Activated CD4-positive, alpha-beta T cell treated with anti-CD3 and anti-CD28 coated beads for 36 hours (primary cell): ENCODE measurements at regions not wholly inside any gene's neighbourhood (a gene's known extent, or its start where the extent isn't known, plus 50 kb on each side); places are given as distances from the start of the nearest gene placed in this dataset.
"Not testable (repeated sequence)": the region's sequence is repeated elsewhere in the genome, so short reads cannot be mapped to it uniquely, and the experiment has no call there.

ENCODE experiments used
- ATAC-seq: fragments of 200-7000 bp; cut with Tn5 transposase; one replicate; pipeline ENCODE4 v1.10.0; 2021; ENCODE audit warnings: mild to moderate bottlenecking, moderate library complexity
- CTCF ChIA-PET: fragments of 350-600 bp; sonication (Branson Sonifier 250); formaldehyde crosslinking; loops from one replicate; lab custom pipeline; 2021; ENCODE audit warnings: antibody characterized with exemption; lab: Charles Lee
- POLR2A ChIA-PET: fragments of 350-600 bp; sonication (Branson Sonifier 250); formaldehyde crosslinking; loops from one replicate; lab custom pipeline; 2021; ENCODE audit warnings: antibody characterized with exemption, inconsistent platforms; lab: Charles Lee
- DNase-seq: peaks from one replicate; pipeline ENCODE4 v3.0.0-alpha.2; 2020
- H3K27ac Mint-ChIP-seq: one replicate; pipeline ENCODE4 v1.8.0; 2021; ENCODE audit warnings: mixed read lengths
- H3K27me3 Mint-ChIP-seq: one replicate; pipeline ENCODE4 v1.8.0; 2021; ENCODE audit warnings: mixed read lengths
- H3K36me3 Mint-ChIP-seq: one replicate; pipeline ENCODE4 v1.8.0; 2021; ENCODE audit warnings: low read depth, mixed read lengths
- H3K4me1 Mint-ChIP-seq: one replicate; pipeline ENCODE4 v1.8.0; 2021; ENCODE audit warnings: mixed read lengths
- H3K4me3 Mint-ChIP-seq: one replicate; pipeline ENCODE4 v1.8.0; 2021; ENCODE audit warnings: mild to moderate bottlenecking, moderate library complexity, mixed read lengths
- H3K9me3 Mint-ChIP-seq: one replicate; pipeline ENCODE4 v1.8.0; 2021; ENCODE audit warnings: low read depth, mixed read lengths
- intact Hi-C, 2 experiments: fragments of 100-400 bp; cut with DNase I in 1 of 2; cut with micrococcal nuclease in 1 of 2; formaldehyde crosslinking; loops; one replicate each; pipeline versions ENCODE4 v1.14.2 to v1.15.1; 2022 to 2024; cut with DNase I, micrococcal nuclease

GRCh38 chr11:22920939-22921565 is 60.8 kb upstream of the CCDC179 start:
- no peak overlapping the region for H3K27ac Mint-ChIP-seq
- H3K4me3 Mint-ChIP-seq: no peak overlapping the region
- peak; percentile 22 for DNase-seq
- POLR2A ChIA-PET: no interaction called here
- intact Hi-C loops: no loop called here
- H3K36me3 Mint-ChIP-seq: no peaks in the 10 kb centered on the region
- H3K27me3 Mint-ChIP-seq: no peaks in the 10 kb centered on the region
- peak; percentile 58 for ATAC-seq
- CTCF ChIA-PET: interaction anchor here (0.7 kb wide), 2 partner anchors 72 to 613 kb away, joined by 3 read pairs; no protein-coding TSS in a partner anchor
- no peaks in the 10 kb centered on the region for H3K4me1 Mint-ChIP-seq
- H3K9me3 Mint-ChIP-seq: no peaks in the 10 kb centered on the region

DNA sequence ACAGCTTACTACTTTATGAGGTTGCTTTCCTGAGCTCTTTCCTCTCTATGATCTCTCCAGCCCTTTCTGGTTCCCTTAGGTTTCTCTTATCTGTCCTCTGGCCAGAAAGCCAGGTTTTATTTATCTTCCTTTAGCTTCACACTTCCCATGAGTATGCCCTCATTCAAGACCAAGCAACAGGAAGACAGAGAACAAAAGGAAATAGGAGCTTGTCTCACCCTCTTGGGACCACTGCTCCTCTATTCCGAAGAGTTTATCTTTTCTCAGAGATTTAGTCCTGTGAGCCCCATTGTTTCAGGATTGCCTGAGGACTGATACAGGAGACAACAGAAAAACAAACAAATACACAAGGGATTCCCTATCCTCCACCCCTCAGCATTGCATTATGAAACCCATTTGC is 62.4 kb upstream of the CCDC179 start:
- ATAC-seq (no peak), DNase-seq (no peak)
- intact Hi-C loops: no loop called here
- Mint-ChIP-seq H3K27me3 (no peaks in the 10 kb centered on the region), H3K36me3 (no peaks in the 10 kb centered on the region), H3K27ac (no peak overlapping the region), H3K4me1 (no peaks in the 10 kb centered on the region), H3K4me3 (no peak overlapping the region), H3K9me3 (no peaks in the 10 kb centered on the region)
- ChIA-PET CTCF (no interaction called here), POLR2A (no interaction called here)

GRCh38 chr11:22923561-22923960 is 63.3 kb upstream of the CCDC179 start:
- ChIA-PET CTCF (no interaction called here), POLR2A (no interaction called here)
- H3K27ac Mint-ChIP-seq: no peak overlapping the region
- H3K9me3 Mint-ChIP-seq: no peaks in the 10 kb centered on the region
- intact Hi-C loops: no loop called here
- no peaks in the 10 kb centered on the region for H3K27me3 Mint-ChIP-seq
- H3K4me3 Mint-ChIP-seq: no peak overlapping the region
- ATAC-seq (no peak), DNase-seq (no peak)
- no peaks in the 10 kb centered on the region for H3K36me3 Mint-ChIP-seq
- no peaks in the 10 kb centered on the region for H3K4me1 Mint-ChIP-seq

GRCh38 chr11:22926341-22926740 is 66.1 kb upstream of the CCDC179 start:
- H3K4me3 Mint-ChIP-seq: no peak overlapping the region
- no peaks in the 10 kb centered on the region for H3K27me3 Mint-ChIP-seq
- CTCF ChIA-PET: no interaction called here
- ATAC-seq (no peak), DNase-seq (no peak)
- POLR2A ChIA-PET: no interaction called here
- H3K4me1 Mint-ChIP-seq: no peaks in the 10 kb centered on the region
- H3K9me3 Mint-ChIP-seq: no peaks in the 10 kb centered on the region
- H3K27ac Mint-ChIP-seq: no peak overlapping the region
- intact Hi-C loops: no loop called here
- H3K36me3 Mint-ChIP-seq: no peaks in the 10 kb centered on the region

GRCh38 chr11:22927793-22928192 is 67.5 kb upstream of the CCDC179 start:
- ATAC-seq: no peak

GRCh38 chr11:22928207-22928917 is 68.1 kb upstream of the CCDC179 start:
- intact Hi-C loops: no loop called here
- Mint-ChIP-seq H3K27ac (no peak overlapping the region), H3K4me3 (no peak overlapping the region), H3K36me3 (no peaks in the 10 kb centered on the region), H3K27me3 (no peaks in the 10 kb centered on the region), H3K9me3 (no peaks in the 10 kb centered on the region), H3K4me1 (no peaks in the 10 kb centered on the region)
- DNase-seq (no peak), ATAC-seq (no peak)
- ChIA-PET POLR2A (no interaction called here), CTCF (interaction anchor here (0.5 to 1.0 kb wide), 2 partner anchors 52 to 191 kb away, joined by 3 to 5 read pairs; no protein-coding TSS in a partner anchor)

More at GRCh38 chr11:22927793-22928192, 67.5 kb upstream of the CCDC179 start:
- Mint-ChIP-seq H3K4me3 (no peak overlapping the region), H3K4me1 (no peaks in the 10 kb centered on the region), H3K27ac (no peak overlapping the region), H3K36me3 (no peaks in the 10 kb centered on the region), H3K27me3 (no peaks in the 10 kb centered on the region), H3K9me3 (no peaks in the 10 kb centered on the region)
- intact Hi-C loops: no loop called here
- DNase-seq: no peak
- POLR2A ChIA-PET: no interaction called here
- CTCF ChIA-PET: no interaction called here

- Mint-ChIP-seq H3K4me1 (no peaks in the 10 kb centered on the region), H3K9me3 (no peaks in the 10 kb centered on the region), H3K27me3 (no peaks in the 10 kb centered on the region), H3K36me3 (no peaks in the 10 kb centered on the region), H3K27ac (no peak overlapping the region), H3K4me3 (no peak overlapping the region)
- intact Hi-C loops: no loop called here
- ChIA-PET POLR2A (interaction anchor here (0.6 kb wide), 1 partner anchor 78 kb away, joined by 3 read pairs; no protein-coding TSS in a partner anchor), CTCF (interaction anchor here (1.5 kb wide), 1 partner anchor 55 kb away, joined by 5 read pairs; no protein-coding TSS in a partner anchor)
- DNase-seq (peak; percentile 7), ATAC-seq (peak; percentile 44)
These were observed 70.7 kb upstream of the CCDC179 start for GRCh38 chr11:22930816-22931594.

DNA sequence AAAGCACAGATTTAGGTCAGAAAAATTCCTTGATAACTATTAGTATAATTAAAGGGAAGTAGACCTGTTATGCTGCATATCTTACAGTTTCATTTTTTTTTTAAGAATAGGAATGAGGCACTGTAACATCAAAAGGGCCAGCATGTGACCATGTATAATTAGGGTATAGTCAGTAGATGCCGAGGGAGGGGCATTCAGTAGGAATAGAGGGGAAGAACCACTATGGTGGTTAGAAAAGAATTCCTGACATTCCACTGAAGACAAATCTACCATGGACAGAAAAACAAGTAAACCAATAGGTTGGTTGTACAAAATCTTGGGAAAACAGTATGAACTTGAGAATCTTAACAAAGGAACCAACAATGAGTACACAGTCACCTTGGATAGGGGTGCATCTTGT is 78.4 kb upstream of the CCDC179 start:
- intact Hi-C loops: no loop called here
- Mint-ChIP-seq H3K36me3 (no peaks in the 10 kb centered on the region), H3K27me3 (no peaks in the 10 kb centered on the region), H3K27ac (no peak overlapping the region), H3K4me1 (no peaks in the 10 kb centered on the region), H3K4me3 (no peak overlapping the region), H3K9me3 (no peaks in the 10 kb centered on the region)
- DNase-seq (no peak), ATAC-seq (no peak)
- CTCF ChIA-PET: no interaction called here
- POLR2A ChIA-PET: no interaction called here

DNA sequence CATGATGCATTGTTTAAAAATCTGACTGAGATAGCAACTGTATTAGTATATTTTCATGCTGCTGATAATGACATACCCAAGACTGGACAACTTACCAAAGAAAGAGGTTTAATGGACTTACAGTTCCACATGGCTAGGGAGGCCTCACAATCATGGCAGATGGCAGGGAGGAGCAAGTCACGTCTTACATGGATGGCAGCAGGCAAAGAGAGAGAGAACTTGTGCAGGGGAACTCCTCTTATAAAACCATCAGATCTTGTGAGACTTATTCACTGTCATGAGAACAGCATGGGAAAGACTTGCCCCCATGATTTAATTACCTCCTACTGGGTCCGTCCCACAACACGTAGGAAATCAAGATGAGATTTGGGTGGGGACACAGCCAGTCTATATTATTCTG is 81.3 kb upstream of the CCDC179 start:
- H3K27me3 Mint-ChIP-seq, H3K4me1 Mint-ChIP-seq, H3K27ac Mint-ChIP-seq, H3K36me3 Mint-ChIP-seq, ATAC-seq, intact Hi-C loops, H3K9me3 Mint-ChIP-seq, H3K4me3 Mint-ChIP-seq, DNase-seq, CTCF ChIA-PET, POLR2A ChIA-PET: not testable (repeated sequence)

- Mint-ChIP-seq H3K36me3 (no peaks in the 10 kb centered on the region), H3K27ac (no peak overlapping the region), H3K4me3 (no peak overlapping the region), H3K4me1 (no peaks in the 10 kb centered on the region), H3K9me3 (peaks cover 6% of the 10 kb centered on the region), H3K27me3 (no peaks in the 10 kb centered on the region)
- POLR2A ChIA-PET: no interaction called here
- intact Hi-C loops: no loop called here
- no peak for DNase-seq
- ATAC-seq: no peak
- CTCF ChIA-PET: interaction anchor here (1.2 to 1.3 kb wide), 2 partner anchors 32 to 670 kb away, joined by 3 to 4 read pairs; no protein-coding TSS in a partner anchor
These were observed 97.5 kb upstream of the CCDC179 start for GRCh38 chr11:22957786-22958185.

DNA sequence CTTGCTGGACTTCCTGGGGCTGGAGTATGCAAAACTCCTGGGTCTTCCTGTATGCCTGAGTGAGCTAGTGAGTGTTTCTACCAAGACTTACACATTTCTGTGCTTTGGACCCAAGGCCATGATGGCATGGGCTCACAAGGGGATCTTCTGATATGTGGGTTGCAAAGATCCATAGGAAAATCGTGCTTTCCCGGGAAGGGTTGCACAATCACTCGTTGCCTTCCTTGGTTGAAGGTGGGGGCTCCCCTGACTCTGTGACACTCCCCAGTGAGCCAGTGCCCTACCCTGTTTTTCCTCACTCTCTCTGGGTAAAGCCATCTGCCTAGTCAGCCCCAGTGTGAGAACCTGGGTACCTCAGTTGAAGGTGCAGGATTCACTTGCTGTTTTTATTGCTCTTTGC is 114.0 kb upstream of the CCDC179 start:
- no peaks in the 10 kb centered on the region for H3K36me3 Mint-ChIP-seq
- peaks cover 17% of the 10 kb centered on the region for H3K9me3 Mint-ChIP-seq
- POLR2A ChIA-PET: no interaction called here
- DNase-seq (no peak), ATAC-seq (no peak)
- no peak overlapping the region for H3K27ac Mint-ChIP-seq
- H3K27me3 Mint-ChIP-seq: no peaks in the 10 kb centered on the region
- intact Hi-C loops: no loop called here
- peaks cover 2% of the 10 kb centered on the region for H3K4me1 Mint-ChIP-seq
- no peak overlapping the region for H3K4me3 Mint-ChIP-seq
- CTCF ChIA-PET: no interaction called here
